GM12873 (cell line): ENCODE measurements at regions not wholly inside any gene's neighbourhood (a gene's known extent, or its start where the extent isn't known, plus 50 kb on each side); places are given as distances from the start of the nearest gene placed in this dataset.

Source experiments
- TF ChIP-seq, protein P1 (sequence below): IDR thresholded peaks from 2 replicates; pipeline ENCODE4 v1.5.1; 2012; ENCODE audit warnings: low read depth, mild to moderate bottlenecking, moderate library complexity, low read length, control low read depth; ENCODE audit not compliant: insufficient read depth; ENCODE audit errors: missing control alignments

DNA sequence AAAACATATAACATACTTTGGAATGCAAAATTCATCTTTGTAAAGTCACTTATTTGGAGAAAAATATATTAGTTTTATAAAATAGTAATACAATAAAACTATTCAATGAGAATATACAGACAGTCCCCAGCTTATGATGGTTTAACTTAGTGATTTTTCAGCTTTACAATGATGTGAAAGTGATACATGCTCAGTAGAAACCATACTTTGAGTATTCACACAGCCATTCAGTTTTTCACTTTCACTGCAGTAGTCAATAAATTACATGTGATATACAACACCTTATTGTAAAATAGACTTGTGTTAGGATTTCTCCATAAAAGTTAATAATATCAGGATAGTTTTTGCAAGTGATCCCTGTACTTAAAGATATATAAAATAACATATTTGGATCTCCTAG, 436.0 kb downstream of the CENPC start:
- TF ChIP-seq, protein P1, sequence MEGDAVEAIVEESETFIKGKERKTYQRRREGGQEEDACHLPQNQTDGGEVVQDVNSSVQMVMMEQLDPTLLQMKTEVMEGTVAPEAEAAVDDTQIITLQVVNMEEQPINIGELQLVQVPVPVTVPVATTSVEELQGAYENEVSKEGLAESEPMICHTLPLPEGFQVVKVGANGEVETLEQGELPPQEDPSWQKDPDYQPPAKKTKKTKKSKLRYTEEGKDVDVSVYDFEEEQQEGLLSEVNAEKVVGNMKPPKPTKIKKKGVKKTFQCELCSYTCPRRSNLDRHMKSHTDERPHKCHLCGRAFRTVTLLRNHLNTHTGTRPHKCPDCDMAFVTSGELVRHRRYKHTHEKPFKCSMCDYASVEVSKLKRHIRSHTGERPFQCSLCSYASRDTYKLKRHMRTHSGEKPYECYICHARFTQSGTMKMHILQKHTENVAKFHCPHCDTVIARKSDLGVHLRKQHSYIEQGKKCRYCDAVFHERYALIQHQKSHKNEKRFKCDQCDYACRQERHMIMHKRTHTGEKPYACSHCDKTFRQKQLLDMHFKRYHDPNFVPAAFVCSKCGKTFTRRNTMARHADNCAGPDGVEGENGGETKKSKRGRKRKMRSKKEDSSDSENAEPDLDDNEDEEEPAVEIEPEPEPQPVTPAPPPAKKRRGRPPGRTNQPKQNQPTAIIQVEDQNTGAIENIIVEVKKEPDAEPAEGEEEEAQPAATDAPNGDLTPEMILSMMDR: no peak

DNA sequence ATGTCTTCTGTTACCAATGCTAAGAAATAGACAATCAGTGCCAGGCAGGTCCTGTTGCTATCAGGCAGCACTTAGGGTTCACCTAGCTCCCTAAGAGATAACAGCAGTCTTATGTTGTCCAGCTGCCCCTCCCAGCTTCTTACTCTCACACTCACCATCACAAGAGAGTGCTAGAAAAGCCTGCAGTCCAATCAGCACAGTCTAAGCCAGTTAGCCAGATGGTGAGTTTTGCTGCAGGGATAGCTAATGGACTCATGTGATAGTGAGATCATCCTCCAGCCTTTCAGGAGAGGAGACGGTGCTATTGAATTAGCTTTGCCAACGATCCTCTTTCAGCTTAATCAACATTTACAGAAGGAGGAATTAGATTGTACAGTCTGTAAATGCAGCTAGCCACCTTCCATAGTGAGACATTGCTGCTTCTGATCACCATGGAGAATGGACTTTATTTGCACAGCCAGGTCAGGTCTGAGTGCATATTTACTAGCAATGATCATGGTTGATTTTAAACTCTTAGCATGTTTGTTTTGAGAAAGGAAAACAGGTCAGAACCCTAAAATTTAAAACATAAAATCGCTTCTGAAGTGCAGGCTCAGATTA, 438.3 kb downstream of the CENPC start:
- TF ChIP-seq, protein P1: no peak

DNA sequence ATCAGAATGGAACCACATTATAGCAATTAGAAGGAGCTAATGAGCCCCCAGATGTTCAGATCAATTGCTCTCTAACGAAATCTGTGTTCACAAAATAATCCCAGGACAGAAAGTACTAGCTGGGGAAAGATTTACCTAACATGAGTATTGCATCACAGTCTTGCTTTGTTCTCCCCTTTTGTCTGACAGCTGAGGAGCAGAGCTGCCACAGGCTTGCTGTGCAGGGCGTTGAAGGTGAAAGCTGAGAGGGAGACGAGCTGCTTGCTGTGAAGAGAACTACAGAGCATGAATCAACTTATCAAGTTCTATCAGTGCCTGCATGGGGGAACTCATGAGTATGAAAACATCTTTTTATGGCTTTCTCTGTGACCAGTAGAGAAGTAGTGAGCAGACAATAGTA, 441.2 kb downstream of the CENPC start:
- TF ChIP-seq, protein P1: no peak

DNA sequence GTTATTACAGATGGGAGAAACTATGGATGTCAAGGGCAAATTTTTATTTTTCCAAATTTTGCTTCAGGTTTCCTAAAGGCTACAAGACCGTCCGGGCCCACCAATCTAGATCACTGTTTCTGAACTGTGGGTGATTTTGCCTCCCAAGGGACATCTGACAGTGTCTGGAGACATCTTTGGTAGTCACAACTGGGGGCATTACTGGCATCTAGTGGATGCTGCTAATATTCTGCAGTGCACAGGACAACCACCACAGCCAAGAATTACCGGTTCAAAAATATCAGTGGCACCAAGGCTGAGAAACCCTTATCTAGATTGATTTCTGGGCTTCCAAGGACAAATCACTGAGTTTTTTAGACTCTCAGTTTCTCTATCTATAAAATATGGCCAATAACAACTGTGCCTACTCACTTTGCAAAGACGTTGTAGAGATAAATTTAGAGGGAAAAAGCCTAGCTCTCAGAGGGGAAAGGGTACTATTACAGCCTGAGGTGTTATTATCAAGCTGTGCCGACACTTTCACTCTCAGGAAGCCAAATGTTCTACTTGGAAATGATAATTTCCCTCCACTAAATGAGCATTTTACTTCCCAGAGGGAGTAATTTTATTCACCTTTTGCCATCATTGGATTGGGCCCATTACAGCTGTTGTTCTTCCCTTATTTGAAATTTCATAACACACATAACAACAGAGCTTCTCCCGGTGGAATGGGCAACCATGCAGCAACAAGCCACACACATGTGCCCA, 442.1 kb downstream of the CENPC start:
- TF ChIP-seq, protein P1: no peak

DNA sequence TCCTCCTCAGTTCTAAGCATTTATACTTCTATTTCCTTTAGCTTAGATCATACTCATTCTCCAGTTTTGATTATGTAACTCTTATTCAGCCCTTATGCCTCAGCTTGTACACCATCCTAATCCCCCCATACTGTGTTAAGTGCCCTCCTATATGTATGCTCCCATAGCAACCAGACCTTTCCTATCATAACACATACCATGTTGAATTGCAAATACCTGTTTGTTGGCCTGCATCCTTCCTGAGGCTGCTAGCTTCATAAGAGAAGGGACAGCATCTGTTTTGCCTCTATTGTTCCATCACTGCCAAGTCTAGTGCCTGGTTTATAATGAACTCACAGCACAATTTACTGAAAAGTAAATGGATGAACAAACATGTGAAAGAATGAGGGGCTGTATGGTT, 443.7 kb downstream of the CENPC start:
- TF ChIP-seq, protein P1: no peak

DNA sequence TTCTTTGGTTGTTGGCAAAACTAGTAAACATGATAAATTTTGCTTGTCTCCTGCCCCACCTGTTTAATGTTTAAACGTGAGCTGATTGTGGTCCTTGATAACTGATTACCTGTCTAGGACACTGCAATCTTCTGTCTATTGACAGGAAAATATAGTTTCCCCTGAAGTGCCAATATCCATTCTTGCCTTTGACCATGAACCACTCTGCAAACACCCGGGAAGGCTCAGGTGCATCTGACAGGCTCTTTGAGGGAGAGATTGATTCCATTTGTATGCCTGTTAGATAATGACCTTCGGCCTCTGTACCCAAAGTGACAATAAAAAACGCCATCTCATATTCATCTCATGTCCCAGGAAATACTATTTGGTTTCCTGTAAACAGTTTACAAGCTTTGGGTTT, 453.0 kb downstream of the CENPC start:
- TF ChIP-seq, protein P1: no peak

DNA sequence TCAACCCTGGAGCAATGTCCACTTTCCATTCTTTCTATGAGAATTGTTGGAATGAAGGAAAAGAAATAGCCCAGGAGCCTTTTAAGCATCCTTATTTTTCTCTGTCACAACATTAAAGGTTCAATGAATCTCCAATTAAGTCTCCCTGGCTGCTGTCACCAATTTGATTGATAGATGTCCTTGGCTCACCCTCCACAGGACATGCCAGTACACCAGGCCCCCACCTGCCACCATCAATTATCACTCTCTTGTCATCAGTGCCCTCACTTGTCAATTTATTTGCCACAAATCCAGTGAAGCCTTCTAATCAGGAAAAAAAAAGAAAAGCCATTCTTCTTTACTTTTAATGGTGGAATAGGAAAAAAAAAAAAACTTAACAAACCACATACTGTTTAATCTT, 453.6 kb downstream of the CENPC start:
- TF ChIP-seq, protein P1: no peak
